Astrocyte of the cerebellum (primary cell): ENCODE measurements at regions not wholly inside any gene's neighbourhood (a gene's known extent, or its start where the extent isn't known, plus 50 kb on each side); places are given as distances from the start of the nearest gene placed in this dataset.

Source experiments
- DNase-seq: peaks from one replicate; pipeline ENCODE4 v3.0.0-alpha.2; 2011; ENCODE audit warnings: low read depth
- H3K4me3 ChIP-seq: 2 replicates; pipeline ENCODE4 v1.5.1; 2011; ENCODE audit warnings: mild to moderate bottlenecking, low read depth, low read length, moderate library complexity
- in situ Hi-C: cut with HindIII; loops from 2 replicates; pipeline ENCODE4 v1.10.0; 2017; ENCODE audit warnings: low sequenced_read_pairs
- TF ChIP-seq, protein P1 (sequence below): IDR thresholded peaks from 2 replicates; pipeline ENCODE4 v1.5.1; 2012; ENCODE audit warnings: low read length, low read depth, moderate library complexity, mild to moderate bottlenecking; ENCODE audit errors: missing control alignments

DNA sequence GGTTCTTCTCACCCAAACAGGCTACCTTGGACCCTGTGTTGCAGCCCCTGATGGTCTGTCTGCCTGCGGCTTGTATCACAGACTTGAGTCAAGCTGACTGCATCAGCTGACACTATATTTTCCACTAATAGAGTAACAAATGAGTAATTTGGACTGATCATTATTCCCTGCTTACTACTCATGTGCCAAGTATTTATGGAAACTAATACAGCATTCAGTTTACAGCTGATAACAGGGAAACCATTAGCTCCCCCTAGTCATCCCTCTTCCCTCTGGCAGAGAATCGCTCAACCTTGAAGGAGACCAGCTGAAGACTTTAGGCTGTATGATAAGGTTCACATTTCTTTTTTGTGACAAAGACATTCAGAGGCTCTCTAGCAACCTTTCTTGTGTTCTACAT lies 116.6 kb upstream of the SYT6 start:
- no peak overlapping the region for H3K4me3 ChIP-seq
- DNase-seq, result no peak
- TF ChIP-seq, protein P1, sequence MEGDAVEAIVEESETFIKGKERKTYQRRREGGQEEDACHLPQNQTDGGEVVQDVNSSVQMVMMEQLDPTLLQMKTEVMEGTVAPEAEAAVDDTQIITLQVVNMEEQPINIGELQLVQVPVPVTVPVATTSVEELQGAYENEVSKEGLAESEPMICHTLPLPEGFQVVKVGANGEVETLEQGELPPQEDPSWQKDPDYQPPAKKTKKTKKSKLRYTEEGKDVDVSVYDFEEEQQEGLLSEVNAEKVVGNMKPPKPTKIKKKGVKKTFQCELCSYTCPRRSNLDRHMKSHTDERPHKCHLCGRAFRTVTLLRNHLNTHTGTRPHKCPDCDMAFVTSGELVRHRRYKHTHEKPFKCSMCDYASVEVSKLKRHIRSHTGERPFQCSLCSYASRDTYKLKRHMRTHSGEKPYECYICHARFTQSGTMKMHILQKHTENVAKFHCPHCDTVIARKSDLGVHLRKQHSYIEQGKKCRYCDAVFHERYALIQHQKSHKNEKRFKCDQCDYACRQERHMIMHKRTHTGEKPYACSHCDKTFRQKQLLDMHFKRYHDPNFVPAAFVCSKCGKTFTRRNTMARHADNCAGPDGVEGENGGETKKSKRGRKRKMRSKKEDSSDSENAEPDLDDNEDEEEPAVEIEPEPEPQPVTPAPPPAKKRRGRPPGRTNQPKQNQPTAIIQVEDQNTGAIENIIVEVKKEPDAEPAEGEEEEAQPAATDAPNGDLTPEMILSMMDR, result no peak
- in situ Hi-C loops, result no loop called here

DNA sequence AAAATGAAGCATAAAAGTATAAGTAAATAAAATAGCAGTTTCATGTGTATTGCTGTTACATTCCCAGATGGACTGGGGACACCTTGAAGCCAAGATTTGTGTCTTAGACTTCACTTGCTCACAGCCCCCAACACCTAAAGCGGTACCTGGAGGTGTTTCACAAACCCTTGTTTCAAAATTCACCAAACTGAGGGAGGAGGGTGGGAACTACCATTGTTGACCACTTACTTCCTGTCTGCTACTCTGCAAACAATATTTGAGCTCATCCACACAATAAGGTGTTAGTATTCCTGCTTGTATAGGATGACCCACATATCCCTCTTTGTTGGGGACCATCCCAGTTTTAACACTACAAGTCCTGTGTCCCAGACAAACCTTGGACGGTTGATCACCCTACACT lies 115.9 kb upstream of the SYT6 start:
- in situ Hi-C loops, result no loop called here
- TF ChIP-seq, protein P1, result no peak
- no peak overlapping the region for H3K4me3 ChIP-seq
- no peak for DNase-seq

DNA sequence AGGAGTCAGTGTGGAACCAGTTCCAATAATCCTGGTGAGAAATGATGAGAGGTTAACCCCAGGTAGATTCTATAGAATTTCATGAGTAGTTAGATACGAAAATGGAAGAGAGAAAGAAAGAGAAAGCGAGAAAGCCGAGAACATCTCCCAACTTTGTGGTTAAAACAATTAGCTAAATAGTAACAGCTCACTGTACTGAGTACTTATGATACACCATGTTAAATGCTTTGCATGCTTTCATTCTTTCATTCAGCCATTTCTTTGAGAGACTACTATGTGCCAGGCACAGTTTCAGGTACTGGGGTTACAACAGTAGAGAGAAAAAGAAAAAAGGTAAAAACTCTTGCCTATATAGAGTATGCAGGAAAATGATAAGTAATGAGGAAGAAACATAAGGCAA lies 109.7 kb upstream of the SYT6 start:
- no peak overlapping the region for H3K4me3 ChIP-seq
- TF ChIP-seq, protein P1, result no peak
- no peak for DNase-seq
- in situ Hi-C loops, result no loop called here

DNA sequence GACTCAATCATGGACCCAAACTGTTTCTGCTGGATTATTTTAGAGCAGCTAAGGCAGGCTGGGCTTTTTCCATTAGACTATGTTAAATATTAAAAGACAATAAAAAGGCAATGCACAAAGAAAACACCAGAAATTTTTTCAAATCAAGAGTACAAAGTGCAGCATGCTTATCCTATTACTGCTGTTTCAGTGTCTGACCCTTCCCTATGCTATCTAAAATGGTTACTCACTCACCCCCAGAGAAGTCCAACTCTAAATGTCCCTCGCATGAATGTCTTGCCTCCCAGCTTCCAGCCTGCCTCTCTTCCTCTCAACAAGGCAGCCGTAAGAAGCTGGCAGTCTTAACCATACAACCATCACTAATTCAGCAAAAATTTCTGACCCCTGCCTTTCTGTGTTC lies 108.7 kb upstream of the SYT6 start:
- in situ Hi-C loops, result no loop called here
- TF ChIP-seq, protein P1, result no peak
- no peak for DNase-seq
- H3K4me3 ChIP-seq, result no peak overlapping the region

DNA sequence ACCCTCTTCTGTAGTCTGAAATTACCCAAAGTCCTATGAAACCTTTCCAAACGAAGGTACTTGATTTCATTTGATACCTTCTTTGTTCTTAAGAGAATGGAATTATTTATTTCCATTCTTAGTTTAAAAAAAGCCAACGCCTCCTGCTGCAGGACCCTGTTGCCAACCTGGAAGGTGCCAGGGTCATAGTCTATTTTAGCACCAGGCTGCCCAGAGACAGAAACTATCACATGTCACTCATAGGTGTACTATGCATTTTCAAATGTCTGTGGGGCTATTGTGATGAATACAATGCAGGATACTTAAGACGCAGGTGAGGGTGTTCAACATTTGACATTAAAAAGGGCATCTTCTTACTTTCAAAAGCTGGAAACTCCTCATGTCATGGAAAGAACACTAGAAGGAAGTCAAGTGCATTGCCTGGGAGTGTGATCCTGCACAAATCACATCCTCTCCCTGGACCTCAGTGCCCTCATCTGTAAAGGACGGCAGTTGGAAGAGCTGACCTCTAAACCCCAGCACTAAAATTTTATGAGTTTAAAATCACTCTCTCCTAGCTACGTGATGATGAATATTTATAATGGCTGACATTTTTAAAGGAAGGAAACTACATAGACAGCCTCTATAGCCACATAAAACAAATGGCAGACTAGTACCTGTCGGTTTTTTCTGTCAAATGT lies 107.3 kb upstream of the SYT6 start:
- no peak overlapping the region for H3K4me3 ChIP-seq
- in situ Hi-C loops, result no loop called here
- TF ChIP-seq, protein P1, result no peak
- no peak for DNase-seq

DNA sequence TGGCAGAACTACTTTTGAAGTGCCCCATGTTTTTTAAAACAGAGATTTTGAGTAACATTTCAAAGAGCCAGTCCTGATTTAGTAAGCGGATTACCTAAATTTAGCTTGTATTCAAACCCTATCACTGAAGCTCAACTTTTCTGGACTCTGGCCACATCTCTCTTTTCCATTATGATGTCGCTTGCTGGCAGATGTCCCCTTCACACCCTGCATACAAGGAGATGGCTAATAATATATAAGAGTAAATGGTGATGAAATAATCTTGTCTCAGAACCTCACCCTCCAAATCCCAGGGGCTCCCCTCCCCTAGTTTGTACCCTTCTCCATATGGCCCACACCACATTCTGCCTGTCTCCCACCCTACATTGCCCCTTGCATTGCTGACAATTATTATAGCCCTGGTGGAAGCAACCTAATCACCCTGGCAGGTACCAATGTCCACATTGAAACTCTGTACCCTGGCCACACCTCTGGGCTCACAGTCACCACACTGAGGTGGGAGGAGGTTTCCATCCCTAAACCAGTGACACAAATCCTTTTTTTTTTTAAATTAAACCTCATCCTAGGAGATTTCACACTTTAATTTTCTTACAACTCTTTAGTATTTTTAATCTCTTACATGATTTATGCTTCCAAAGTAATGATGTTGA lies 106.0 kb upstream of the SYT6 start:
- no peak for DNase-seq
- in situ Hi-C loops, result no loop called here
- no peak overlapping the region for H3K4me3 ChIP-seq
- TF ChIP-seq, protein P1, result no peak
